Uterus (tissue), 2 donors: ENCODE measurements at regions not wholly inside any gene's neighbourhood (a gene's known extent, or its start where the extent isn't known, plus 50 kb on each side); places are given as distances from the start of the nearest gene placed in this dataset.

Experiments
- POLR2A ChIP-seq, 2 donors: fragments of 450-650 bp; IDR thresholded peaks; one replicate each; pipeline ENCODE4 v1.6.1; 2016; ENCODE audit warnings: antibody characterized with exemption in 2 of 2, mild to moderate bottlenecking in 1 of 2, moderate library complexity in 1 of 2
- TF ChIP-seq, protein P1 (sequence below), 4 experiments: fragments of 200-600 bp in 2 of 4; fragments of 450-650 bp in 2 of 4; sonication (generic) in 2 of 4; IDR thresholded peaks; one replicate each; pipeline ENCODE4 v1.5.1; 2016 to 2019; ENCODE audit warnings: antibody characterized with exemption in 4 of 4, mild to moderate bottlenecking in 2 of 4, moderate library complexity in 1 of 4

DNA sequence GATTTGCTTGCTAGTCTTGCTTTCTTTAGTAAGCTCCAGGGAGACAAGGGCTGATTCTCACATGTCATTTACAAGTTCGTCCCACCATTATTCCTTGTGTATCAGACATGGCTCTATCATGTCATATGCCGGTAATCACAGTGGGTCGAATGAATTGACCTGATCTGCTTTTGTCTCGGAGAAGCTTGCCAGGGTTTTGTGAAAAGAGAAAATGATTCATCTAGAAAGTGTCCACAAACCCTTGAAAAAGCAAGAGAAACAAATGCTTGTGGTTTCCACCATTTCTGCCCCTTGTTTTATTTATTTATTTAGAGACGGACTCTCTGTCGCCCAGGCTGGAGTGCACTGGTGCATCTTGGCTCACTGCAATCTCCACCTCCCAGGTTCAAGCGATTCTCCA is 278.5 kb downstream of the TCF7L2 start:
- TF ChIP-seq, protein P1, sequence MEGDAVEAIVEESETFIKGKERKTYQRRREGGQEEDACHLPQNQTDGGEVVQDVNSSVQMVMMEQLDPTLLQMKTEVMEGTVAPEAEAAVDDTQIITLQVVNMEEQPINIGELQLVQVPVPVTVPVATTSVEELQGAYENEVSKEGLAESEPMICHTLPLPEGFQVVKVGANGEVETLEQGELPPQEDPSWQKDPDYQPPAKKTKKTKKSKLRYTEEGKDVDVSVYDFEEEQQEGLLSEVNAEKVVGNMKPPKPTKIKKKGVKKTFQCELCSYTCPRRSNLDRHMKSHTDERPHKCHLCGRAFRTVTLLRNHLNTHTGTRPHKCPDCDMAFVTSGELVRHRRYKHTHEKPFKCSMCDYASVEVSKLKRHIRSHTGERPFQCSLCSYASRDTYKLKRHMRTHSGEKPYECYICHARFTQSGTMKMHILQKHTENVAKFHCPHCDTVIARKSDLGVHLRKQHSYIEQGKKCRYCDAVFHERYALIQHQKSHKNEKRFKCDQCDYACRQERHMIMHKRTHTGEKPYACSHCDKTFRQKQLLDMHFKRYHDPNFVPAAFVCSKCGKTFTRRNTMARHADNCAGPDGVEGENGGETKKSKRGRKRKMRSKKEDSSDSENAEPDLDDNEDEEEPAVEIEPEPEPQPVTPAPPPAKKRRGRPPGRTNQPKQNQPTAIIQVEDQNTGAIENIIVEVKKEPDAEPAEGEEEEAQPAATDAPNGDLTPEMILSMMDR (IDR thresholded peaks at IDR 0.05): no peak
- no peak for TF ChIP-seq POLR2A (IDR thresholded peaks at IDR 0.05)
